ENCODE measurements at regions not wholly inside any gene's neighbourhood (a gene's known extent, or its start where the extent isn't known, plus 50 kb on each side); places are given as distances from the start of the nearest gene placed in this dataset.

GRCh38 chr6:74840953-74841352, 364.9 kb downstream of the COL12A1 start:
- Histone ChIP-seq H3K4me2 (no peak overlapping the region), H3K9ac (no peak overlapping the region), H3K4me1 (no peaks in the 10 kb centered on the region), H3K36me3 (no peaks in the 10 kb centered on the region), H3K4me3 (no peak overlapping the region), H3K27ac (no peak overlapping the region), H2AFZ (replicated peaks) (no peak overlapping the region), H3K9me3 (ENCODE audit: low read depth) (no peaks in the 10 kb centered on the region), H3K79me2 (ENCODE audit: low read depth) (no peaks in the 10 kb centered on the region), H3K27me3 (no peaks in the 10 kb centered on the region), H3F3A (ENCODE audit: low read depth) (no peaks in the 10 kb centered on the region), H4K20me1 (ENCODE audit: low read depth) (no peaks in the 10 kb centered on the region)
- DNase-seq (ENCODE audit: low spot score), result no peak
- H3K9me3 Mint-ChIP-seq, result no peaks in the 10 kb centered on the region
- no peaks in the 10 kb centered on the region for H3K36me3 Mint-ChIP-seq
- H3K27ac Mint-ChIP-seq, result no peak overlapping the region
- H3K4me1 Mint-ChIP-seq, result no peaks in the 10 kb centered on the region
- H3K4me3 Mint-ChIP-seq, result no peak overlapping the region
- no peaks in the 10 kb centered on the region for H3K27me3 Mint-ChIP-seq (ENCODE audit: insufficient read depth, low read depth)
- no peak for TF ChIP-seq EZH2phosphoT487 (IDR thresholded peaks at IDR 0.05)
- TF ChIP-seq CTCF (IDR thresholded peaks at IDR 0.05), result no peak
- no peak for TF ChIP-seq EZH2 (IDR thresholded peaks at IDR 0.05)

GRCh38 chr6:74834967-74835366, 370.9 kb downstream of the COL12A1 start:
- TF ChIP-seq EZH2 (IDR thresholded peaks at IDR 0.05) (no peak), EZH2phosphoT487 (IDR thresholded peaks at IDR 0.05) (no peak), CTCF (IDR thresholded peaks at IDR 0.05) (no peak)
- no peaks in the 10 kb centered on the region for H3K4me1 ChIP-seq

GRCh38 chr6:74826263-74826662, 379.6 kb downstream of the COL12A1 start:
- Mint-ChIP-seq H3K4me1 (no peaks in the 10 kb centered on the region), H3K27ac (no peak overlapping the region), H3K27me3 (ENCODE audit: insufficient read depth, low read depth) (peaks cover 2% of the 10 kb centered on the region), H3K4me3 (no peak overlapping the region), H3K36me3 (no peaks in the 10 kb centered on the region), H3K9me3 (peaks cover 2% of the 10 kb centered on the region)
- no peaks in the 10 kb centered on the region for H3K9me3 ChIP-seq (ENCODE audit: low read depth)
- no peak overlapping the region for H2AFZ ChIP-seq (replicated peaks)
- no peak overlapping the region for H3K9ac ChIP-seq
- H3K27me3 ChIP-seq, result no peaks in the 10 kb centered on the region
- no peaks in the 10 kb centered on the region for H3K36me3 ChIP-seq
- H3K27ac ChIP-seq, result no peak overlapping the region
- no peaks in the 10 kb centered on the region for H3K79me2 ChIP-seq (ENCODE audit: low read depth)
- H3K4me1 ChIP-seq, result no peaks in the 10 kb centered on the region
- H3K4me3 ChIP-seq, result no peak overlapping the region
- no peaks in the 10 kb centered on the region for H3F3A ChIP-seq (ENCODE audit: low read depth)
- no peaks in the 10 kb centered on the region for H4K20me1 ChIP-seq (ENCODE audit: low read depth)
- no peak for TF ChIP-seq EZH2 (IDR thresholded peaks at IDR 0.05)
- no peak overlapping the region for H3K4me2 ChIP-seq
- no peak for DNase-seq (ENCODE audit: low spot score)

More at GRCh38 chr6:74834967-74835366, 370.9 kb downstream of the COL12A1 start:
- no peaks in the 10 kb centered on the region for H3K27me3 ChIP-seq
- no peaks in the 10 kb centered on the region for H3K9me3 ChIP-seq (ENCODE audit: low read depth)
- H3K27ac ChIP-seq, result no peak overlapping the region
- H3F3A ChIP-seq (ENCODE audit: low read depth), result no peaks in the 10 kb centered on the region
- H2AFZ ChIP-seq (replicated peaks), result no peak overlapping the region
- no peak overlapping the region for H3K9ac ChIP-seq
- no peaks in the 10 kb centered on the region for H3K36me3 ChIP-seq
- no peaks in the 10 kb centered on the region for H3K4me1 Mint-ChIP-seq
- no peak overlapping the region for H3K4me3 Mint-ChIP-seq
- no peaks in the 10 kb centered on the region for H3K79me2 ChIP-seq (ENCODE audit: low read depth)
- no peaks in the 10 kb centered on the region for H4K20me1 ChIP-seq (ENCODE audit: low read depth)
- H3K27me3 Mint-ChIP-seq (ENCODE audit: insufficient read depth, low read depth), result peaks cover 2% of the 10 kb centered on the region
- H3K4me3 ChIP-seq, result no peak overlapping the region
- H3K4me2 ChIP-seq, result no peak overlapping the region
- H3K27ac Mint-ChIP-seq, result no peak overlapping the region
- DNase-seq (ENCODE audit: low spot score), result no peak
- H3K9me3 Mint-ChIP-seq, result no peaks in the 10 kb centered on the region
- no peaks in the 10 kb centered on the region for H3K36me3 Mint-ChIP-seq

GRCh38 chr6:74814440-74814839, 391.4 kb downstream of the COL12A1 start:
- Histone ChIP-seq H3K27me3 (no peaks in the 10 kb centered on the region), H3K9ac (no peak overlapping the region), H2AFZ (replicated peaks) (no peak overlapping the region), H3K79me2 (ENCODE audit: low read depth) (no peaks in the 10 kb centered on the region), H3F3A (ENCODE audit: low read depth) (no peaks in the 10 kb centered on the region), H3K4me3 (no peak overlapping the region), H3K4me2 (no peak overlapping the region), H3K36me3 (no peaks in the 10 kb centered on the region), H3K4me1 (no peaks in the 10 kb centered on the region), H3K9me3 (ENCODE audit: low read depth) (peaks cover 6% of the 10 kb centered on the region), H3K27ac (no peak overlapping the region), H4K20me1 (ENCODE audit: low read depth) (no peaks in the 10 kb centered on the region)
- H3K4me1 Mint-ChIP-seq, result no peaks in the 10 kb centered on the region
- no peak overlapping the region for H3K27ac Mint-ChIP-seq
- H3K36me3 Mint-ChIP-seq, result no peaks in the 10 kb centered on the region
- no peak overlapping the region for H3K4me3 Mint-ChIP-seq
- H3K9me3 Mint-ChIP-seq, result peaks cover 6% of the 10 kb centered on the region
- TF ChIP-seq CTCF (IDR thresholded peaks at IDR 0.05), result no peak
- no peak for TF ChIP-seq EZH2 (IDR thresholded peaks at IDR 0.05)
- no peak for TF ChIP-seq EZH2phosphoT487 (IDR thresholded peaks at IDR 0.05)
- no peak for DNase-seq (ENCODE audit: low spot score)
- no peaks in the 10 kb centered on the region for H3K27me3 Mint-ChIP-seq (ENCODE audit: insufficient read depth, low read depth)
